Cardiac fibroblast (primary cell): ENCODE measurements at regions not wholly inside any gene's neighbourhood (a gene's known extent, or its start where the extent isn't known, plus 50 kb on each side); places are given as distances from the start of the nearest gene placed in this dataset.

Source experiments
- DNase-seq, 2 donors: peaks; one replicate each; pipeline versions ENCODE4 v3.0.0 to v3.0.0-alpha.2; 2010; ENCODE audit warnings: low read depth in 2 of 2
- H3K4me3 ChIP-seq, 2 donors: replicated peaks in 1 of 2; 1 replicate in 1 of 2; 2 replicates in 1 of 2; pipeline ENCODE4 v1.5.1; 2011; ENCODE audit warnings: low read depth in 2 of 2, low read length in 2 of 2, mild to moderate bottlenecking in 2 of 2, moderate library complexity in 1 of 2
- CTCF ChIP-seq: IDR thresholded peaks from one replicate; pipeline ENCODE4 v1.5.1; 2011; ENCODE audit warnings: low read depth, mild to moderate bottlenecking, low read length, inconsistent platforms

GRCh38 chr1:193322211-193322610, 135.8 kb upstream of the B3GALT2 start:
- TF ChIP-seq CTCF: no peak
- no peak overlapping the region for H3K4me3 ChIP-seq
- peak; percentile 85 to 90 for DNase-seq

GRCh38 chr1:193321242-193321840, 134.9 kb upstream of the B3GALT2 start:
- TF ChIP-seq CTCF: no peak
- H3K4me3 ChIP-seq: no peak overlapping the region
- DNase-seq: peak; percentile 16 to 33

- H3K4me3 ChIP-seq: no peak overlapping the region
- no peak for DNase-seq
- TF ChIP-seq CTCF: no peak
Measured at GRCh38 chr1:193320270-193320669, 133.9 kb upstream of the B3GALT2 start.

GRCh38 chr1:193318347-193318746, 131.9 kb upstream of the B3GALT2 start:
- no peak for TF ChIP-seq CTCF
- peak in 1 of 2 donors; percentile 70 for DNase-seq

GRCh38 chr1:193313354-193314140, 127.1 kb upstream of the B3GALT2 start:
- H3K4me3 ChIP-seq: no peak overlapping the region
- no peak for TF ChIP-seq CTCF
- DNase-seq: no peak

More at GRCh38 chr1:193318347-193318746, 131.9 kb upstream of the B3GALT2 start:
- no peak overlapping the region for H3K4me3 ChIP-seq

GRCh38 chr1:193312432-193312831, 126.0 kb upstream of the B3GALT2 start:
- no peak for DNase-seq
- no peak for TF ChIP-seq CTCF
- H3K4me3 ChIP-seq: no peak overlapping the region
